ENCODE measurements at regions not wholly inside any gene's neighbourhood (a gene's known extent, or its start where the extent isn't known, plus 50 kb on each side); places are given as distances from the start of the nearest gene placed in this dataset.

GRCh38 chrX:125132274-125132673 lies 187.4 kb upstream of the TEX13C start:
- no peaks in the 10 kb centered on the region for H3K9me3 ChIP-seq (ENCODE audit: low read depth)
- H3K4me3 ChIP-seq, result no peak overlapping the region
- H3K9me2 ChIP-seq (ENCODE audit: insufficient read depth), result no peaks in the 10 kb centered on the region
- WGBS, 2 experiments (ENCODE audit: low coverage in 1 of 2, low lambda C conversion rate in 2 of 2, missing lambda C conversion rate in 2 of 2), result 0 to 4% methylated on average over 2 of the region's 2 CpGs
- H3F3A ChIP-seq (ENCODE audit: insufficient read depth), result no peaks in the 10 kb centered on the region
- H2AFZ ChIP-seq, result no peak overlapping the region
- peak; percentile 15 for DNase-seq
- H3K4me1 ChIP-seq (ENCODE audit: insufficient read depth), result no peaks in the 10 kb centered on the region
- no peak overlapping the region for H3K4me2 ChIP-seq (ENCODE audit: unreplicated experiment)
- no peak overlapping the region for H3K27ac ChIP-seq
- H3K9ac ChIP-seq, result no peak overlapping the region
- H3K27me3 ChIP-seq (replicated peaks; ENCODE audit: insufficient read depth), result no peaks in the 10 kb centered on the region
- H4K20me1 ChIP-seq (ENCODE audit: insufficient read depth), result no peaks in the 10 kb centered on the region
- in situ Hi-C loops (cut with MboI), result no loop called here
- TF ChIP-seq EZH2phosphoT487 (IDR thresholded peaks at IDR 0.05; ENCODE audit: insufficient read depth, low read depth) (no peak), EZH2 (IDR thresholded peaks at IDR 0.05; ENCODE audit: insufficient read depth, poor library complexity, severe bottlenecking) (no peak)
- H3K79me2 ChIP-seq (ENCODE audit: insufficient read depth), result no peaks in the 10 kb centered on the region
- H3K36me3 ChIP-seq (ENCODE audit: low read depth), result no peaks in the 10 kb centered on the region

- Histone ChIP-seq H2AFZ (no peak overlapping the region), H3K27me3 (replicated peaks; ENCODE audit: insufficient read depth) (no peaks in the 10 kb centered on the region), H3K27ac (no peak overlapping the region), H4K20me1 (ENCODE audit: insufficient read depth) (no peaks in the 10 kb centered on the region), H3K9ac (no peak overlapping the region), H3K9me3 (ENCODE audit: low read depth) (no peaks in the 10 kb centered on the region), H3K4me3 (no peak overlapping the region), H3K4me1 (ENCODE audit: insufficient read depth) (no peaks in the 10 kb centered on the region), H3K4me2 (ENCODE audit: unreplicated experiment) (no peak overlapping the region), H3K36me3 (ENCODE audit: low read depth) (no peaks in the 10 kb centered on the region), H3F3A (ENCODE audit: insufficient read depth) (no peaks in the 10 kb centered on the region), H3K79me2 (ENCODE audit: insufficient read depth) (no peaks in the 10 kb centered on the region), H3K9me2 (ENCODE audit: insufficient read depth) (no peaks in the 10 kb centered on the region)
- in situ Hi-C loops (cut with MboI), result no loop called here
- WGBS, 2 experiments (ENCODE audit: low coverage in 1 of 2, low lambda C conversion rate in 2 of 2, missing lambda C conversion rate in 2 of 2), result 45 to 50% methylated on average over 1 of the region's 1 CpG
- DNase-seq, result no peak
- TF ChIP-seq EZH2 (IDR thresholded peaks at IDR 0.05; ENCODE audit: insufficient read depth, poor library complexity, severe bottlenecking), result no peak
- TF ChIP-seq EZH2phosphoT487 (IDR thresholded peaks at IDR 0.05; ENCODE audit: insufficient read depth, low read depth), result no peak
Measured at GRCh38 chrX:125137521-125137920, 182.2 kb upstream of the TEX13C start.

- Histone ChIP-seq H3K9ac (no peak overlapping the region), H4K20me1 (ENCODE audit: insufficient read depth) (no peaks in the 10 kb centered on the region), H3K36me3 (ENCODE audit: low read depth) (no peaks in the 10 kb centered on the region), H3K79me2 (ENCODE audit: insufficient read depth) (no peaks in the 10 kb centered on the region), H3K27me3 (replicated peaks; ENCODE audit: insufficient read depth) (no peaks in the 10 kb centered on the region), H3K9me2 (ENCODE audit: insufficient read depth) (no peaks in the 10 kb centered on the region), H3K9me3 (ENCODE audit: low read depth) (no peaks in the 10 kb centered on the region), H3K4me1 (ENCODE audit: insufficient read depth) (no peaks in the 10 kb centered on the region), H3K4me2 (ENCODE audit: unreplicated experiment) (no peak overlapping the region), H3K27ac (no peak overlapping the region), H3K4me3 (no peak overlapping the region), H2AFZ (no peak overlapping the region), H3F3A (ENCODE audit: insufficient read depth) (no peaks in the 10 kb centered on the region)
- no peak for TF ChIP-seq EZH2 (IDR thresholded peaks at IDR 0.05; ENCODE audit: insufficient read depth, poor library complexity, severe bottlenecking)
- in situ Hi-C loops (cut with MboI), result no loop called here
- peak; percentile 0 for DNase-seq
- 0% methylated on average over 2 of the region's 2 CpGs; no CpG with 5 or more reads in 1 of the 2 experiments for WGBS, 2 experiments (ENCODE audit: low coverage in 1 of 2, low lambda C conversion rate in 2 of 2, missing lambda C conversion rate in 2 of 2)
Measured at GRCh38 chrX:125150231-125150630, 169.4 kb upstream of the TEX13C start.

GRCh38 chrX:125151146-125151545 lies 168.5 kb upstream of the TEX13C start:
- 21 to 30% methylated on average over 3 of the region's 3 CpGs for WGBS, 2 experiments (ENCODE audit: low coverage in 1 of 2, low lambda C conversion rate in 2 of 2, missing lambda C conversion rate in 2 of 2)
- no peaks in the 10 kb centered on the region for H3F3A ChIP-seq (ENCODE audit: insufficient read depth)
- H3K36me3 ChIP-seq (ENCODE audit: low read depth), result no peaks in the 10 kb centered on the region
- H3K4me3 ChIP-seq, result no peak overlapping the region
- no peak for DNase-seq
- no peak overlapping the region for H2AFZ ChIP-seq
- in situ Hi-C loops (cut with MboI), result no loop called here
- no peak overlapping the region for H3K27ac ChIP-seq
- no peak for TF ChIP-seq EZH2phosphoT487 (IDR thresholded peaks at IDR 0.05; ENCODE audit: insufficient read depth, low read depth)
- no peak for TF ChIP-seq EZH2 (IDR thresholded peaks at IDR 0.05; ENCODE audit: insufficient read depth, poor library complexity, severe bottlenecking)
- no peaks in the 10 kb centered on the region for H3K9me2 ChIP-seq (ENCODE audit: insufficient read depth)
- no peaks in the 10 kb centered on the region for H4K20me1 ChIP-seq (ENCODE audit: insufficient read depth)
- H3K79me2 ChIP-seq (ENCODE audit: insufficient read depth), result no peaks in the 10 kb centered on the region
- no peak overlapping the region for H3K4me2 ChIP-seq (ENCODE audit: unreplicated experiment)
- H3K9me3 ChIP-seq (ENCODE audit: low read depth), result no peaks in the 10 kb centered on the region
- H3K9ac ChIP-seq, result no peak overlapping the region
- H3K4me1 ChIP-seq (ENCODE audit: insufficient read depth), result no peaks in the 10 kb centered on the region
- no peaks in the 10 kb centered on the region for H3K27me3 ChIP-seq (replicated peaks; ENCODE audit: insufficient read depth)

GRCh38 chrX:125152011-125152410 lies 167.7 kb upstream of the TEX13C start:
- no peaks in the 10 kb centered on the region for H3K79me2 ChIP-seq (ENCODE audit: insufficient read depth)
- H3K4me3 ChIP-seq, result no peak overlapping the region
- TF ChIP-seq EZH2 (IDR thresholded peaks at IDR 0.05; ENCODE audit: insufficient read depth, poor library complexity, severe bottlenecking) (no peak), EZH2phosphoT487 (IDR thresholded peaks at IDR 0.05; ENCODE audit: insufficient read depth, low read depth) (no peak)
- 21 to 33% methylated on average over 2 of the region's 2 CpGs for WGBS, 2 experiments (ENCODE audit: low coverage in 1 of 2, low lambda C conversion rate in 2 of 2, missing lambda C conversion rate in 2 of 2)
- in situ Hi-C loops (cut with MboI), result no loop called here
- no peak overlapping the region for H3K4me2 ChIP-seq (ENCODE audit: unreplicated experiment)
- no peaks in the 10 kb centered on the region for H3K27me3 ChIP-seq (replicated peaks; ENCODE audit: insufficient read depth)
- H3K36me3 ChIP-seq (ENCODE audit: low read depth), result no peaks in the 10 kb centered on the region
- no peak overlapping the region for H2AFZ ChIP-seq
- no peaks in the 10 kb centered on the region for H3K9me2 ChIP-seq (ENCODE audit: insufficient read depth)
- H3K9me3 ChIP-seq (ENCODE audit: low read depth), result no peaks in the 10 kb centered on the region
- DNase-seq, result no peak
- H3K27ac ChIP-seq, result no peak overlapping the region
- no peaks in the 10 kb centered on the region for H3F3A ChIP-seq (ENCODE audit: insufficient read depth)
- H4K20me1 ChIP-seq (ENCODE audit: insufficient read depth), result no peaks in the 10 kb centered on the region
- H3K9ac ChIP-seq, result no peak overlapping the region
- no peaks in the 10 kb centered on the region for H3K4me1 ChIP-seq (ENCODE audit: insufficient read depth)
